CD4-positive, alpha-beta memory T cell (primary cell): ENCODE measurements at regions not wholly inside any gene's neighbourhood (a gene's known extent, or its start where the extent isn't known, plus 50 kb on each side); places are given as distances from the start of the nearest gene placed in this dataset.

ENCODE experiments used
- CTCF ChIA-PET: fragments of 350-600 bp; sonication (Branson Sonifier 250); formaldehyde crosslinking; loops from one replicate; lab custom pipeline; 2021; ENCODE audit warnings: inconsistent platforms; ENCODE audit not compliant: partially characterized antibody; lab: Charles Lee
- POLR2A ChIA-PET: fragments of 350-600 bp; sonication (Branson Sonifier 250); formaldehyde crosslinking; loops from one replicate; lab custom pipeline; 2021; ENCODE audit not compliant: partially characterized antibody; lab: Charles Lee
- DNase-seq, 5 donors: peaks; one replicate each; pipeline versions ENCODE4 v3.0.0 to v3.0.0-alpha.2; 2020 to 2022; ENCODE audit warnings: mixed read lengths in 1 of 5
- H3K27ac ChIP-seq: one replicate; pipeline ENCODE4 v1.7.0; 2013; ENCODE audit warnings: low read depth, low read length
- H3K27me3 ChIP-seq: 2 replicates; pipeline ENCODE4 v1.7.0; 2013; ENCODE audit warnings: mild to moderate bottlenecking, low read length, moderate library complexity; ENCODE audit not compliant: insufficient read depth
- H3K36me3 ChIP-seq: 2 replicates; pipeline ENCODE4 v1.7.0; 2013; ENCODE audit warnings: mild to moderate bottlenecking, low read length, moderate library complexity; ENCODE audit not compliant: insufficient read depth
- H3K4me1 ChIP-seq: 2 replicates; pipeline ENCODE4 v1.7.0; 2013; ENCODE audit warnings: mild to moderate bottlenecking, low read length, moderate library complexity; ENCODE audit not compliant: insufficient read depth
- H3K4me3 ChIP-seq, 2 donors: one replicate each; pipeline ENCODE4 v1.7.0; 2013; ENCODE audit warnings: low read length in 2 of 2, mild to moderate bottlenecking in 1 of 2
- H3K9me3 ChIP-seq, 2 donors: one replicate each; pipeline ENCODE4 v1.7.0; 2013; ENCODE audit warnings: low read length in 2 of 2, control low read depth in 1 of 2; ENCODE audit not compliant: control insufficient read depth in 1 of 2
- H3K27ac Mint-ChIP-seq, 7 donors: one replicate each; pipeline ENCODE4 v1.8.0; 2020 to 2021; ENCODE audit warnings: mixed read lengths in 7 of 7, mild to moderate bottlenecking in 6 of 7, inconsistent platforms in 3 of 7, moderate library complexity in 3 of 7
- H3K27me3 Mint-ChIP-seq, 2 donors: one replicate each; pipeline ENCODE4 v1.8.0; 2020 to 2021; ENCODE audit warnings: mixed read lengths in 2 of 2
- H3K36me3 Mint-ChIP-seq, 2 donors: one replicate each; pipeline ENCODE4 v1.8.0; 2020 to 2021; ENCODE audit warnings: mixed read lengths in 2 of 2, inconsistent platforms in 1 of 2, mild to moderate bottlenecking in 1 of 2
- H3K4me1 Mint-ChIP-seq, 4 donors: one replicate each; pipeline ENCODE4 v1.8.0; 2020 to 2021; ENCODE audit warnings: mixed read lengths in 4 of 4, mild to moderate bottlenecking in 1 of 4
- H3K4me3 Mint-ChIP-seq, 8 donors: one replicate each; pipeline ENCODE4 v1.8.0; 2020 to 2021; ENCODE audit warnings: mixed read lengths in 8 of 8, mild to moderate bottlenecking in 7 of 8, moderate library complexity in 6 of 8, inconsistent platforms in 3 of 8
- H3K9me3 Mint-ChIP-seq, 8 donors: one replicate each; pipeline ENCODE4 v1.8.0; 2020 to 2021; ENCODE audit warnings: mixed read lengths in 8 of 8, mild to moderate bottlenecking in 5 of 8, inconsistent platforms in 3 of 8, moderate library complexity in 1 of 8
- intact Hi-C: fragments of 100-400 bp; cut with micrococcal nuclease; formaldehyde crosslinking; loops from one replicate; pipeline ENCODE4 v1.15.1; 2023

DNA sequence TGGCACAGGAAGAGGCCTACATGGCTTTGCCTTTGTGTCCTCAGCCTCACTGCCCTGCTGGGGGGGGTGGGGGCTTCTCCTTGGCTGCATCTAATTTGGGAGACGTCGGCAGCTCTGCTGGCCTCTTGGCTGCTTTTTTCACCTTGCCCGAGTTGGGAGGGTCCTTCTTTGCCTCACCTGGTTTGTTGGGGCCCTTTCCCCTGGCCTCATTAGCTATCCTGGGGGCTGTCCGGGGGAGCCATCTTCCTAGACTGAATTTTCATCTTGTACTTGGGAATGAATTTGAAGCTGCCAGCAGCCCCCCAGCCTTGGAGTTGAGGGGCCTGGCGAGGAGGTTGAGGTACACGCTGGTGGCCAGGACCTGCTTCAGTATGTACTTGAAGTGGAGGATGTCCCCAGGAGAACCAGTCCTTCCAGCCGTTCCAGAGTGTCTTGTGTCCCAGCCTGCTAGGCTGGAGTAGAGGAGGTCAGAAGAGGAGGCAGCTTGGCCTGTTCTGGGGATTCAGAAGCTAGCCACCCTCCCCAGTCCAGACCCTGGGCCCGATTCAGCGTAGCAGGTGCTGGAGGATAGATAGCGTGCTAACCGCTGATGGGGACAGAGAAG lies 70.7 kb upstream of the VASH1 start:
- Mint-ChIP-seq H3K27ac (no peak overlapping the region), H3K9me3 (peaks cover 0 to 28% (median 20%) of the 10 kb centered on the region in 8 donors), H3K4me3 (no peak overlapping the region), H3K4me1 (no peaks in the 10 kb centered on the region), H3K36me3 (no peaks in the 10 kb centered on the region), H3K27me3 (peaks cover 12 to 16% of the 10 kb centered on the region in 2 donors)
- Histone ChIP-seq H3K36me3 (no peaks in the 10 kb centered on the region), H3K9me3 (no peaks in the 10 kb centered on the region), H3K4me3 (no peak overlapping the region), H3K27ac (no peak overlapping the region), H3K4me1 (no peaks in the 10 kb centered on the region), H3K27me3 (no peaks in the 10 kb centered on the region)
- no peak for DNase-seq
- CTCF ChIA-PET = interaction anchor here (1.3 to 1.8 kb wide), 2 partner anchors 19 to 21 kb away, joined by 3 to 5 read pairs; no protein-coding TSS in a partner anchor
- intact Hi-C loops = no loop called here
- POLR2A ChIA-PET = no interaction called here

- Mint-ChIP-seq H3K4me1 (no peaks in the 10 kb centered on the region), H3K4me3 (no peak overlapping the region), H3K27ac (no peak overlapping the region), H3K27me3 (peaks cover 5 to 7% of the 10 kb centered on the region in 2 donors), H3K9me3 (peaks cover 0 to 7% (median under 1%) of the 10 kb centered on the region in 8 donors), H3K36me3 (no peaks in the 10 kb centered on the region)
- ChIA-PET POLR2A (no interaction called here), CTCF (interaction anchor here (5.8 kb wide), 1 partner anchor 15 kb away, joined by 45 read pairs; no protein-coding TSS in a partner anchor)
- Histone ChIP-seq H3K4me3 (no peak overlapping the region), H3K27ac (no peak overlapping the region), H3K9me3 (no peaks in the 10 kb centered on the region), H3K4me1 (no peaks in the 10 kb centered on the region), H3K36me3 (no peaks in the 10 kb centered on the region), H3K27me3 (no peaks in the 10 kb centered on the region)
- no peak for DNase-seq
- intact Hi-C loops = no loop called here
Observed at GRCh38 chr14:76694106-76694505, 67.2 kb upstream of the VASH1 start.

DNA sequence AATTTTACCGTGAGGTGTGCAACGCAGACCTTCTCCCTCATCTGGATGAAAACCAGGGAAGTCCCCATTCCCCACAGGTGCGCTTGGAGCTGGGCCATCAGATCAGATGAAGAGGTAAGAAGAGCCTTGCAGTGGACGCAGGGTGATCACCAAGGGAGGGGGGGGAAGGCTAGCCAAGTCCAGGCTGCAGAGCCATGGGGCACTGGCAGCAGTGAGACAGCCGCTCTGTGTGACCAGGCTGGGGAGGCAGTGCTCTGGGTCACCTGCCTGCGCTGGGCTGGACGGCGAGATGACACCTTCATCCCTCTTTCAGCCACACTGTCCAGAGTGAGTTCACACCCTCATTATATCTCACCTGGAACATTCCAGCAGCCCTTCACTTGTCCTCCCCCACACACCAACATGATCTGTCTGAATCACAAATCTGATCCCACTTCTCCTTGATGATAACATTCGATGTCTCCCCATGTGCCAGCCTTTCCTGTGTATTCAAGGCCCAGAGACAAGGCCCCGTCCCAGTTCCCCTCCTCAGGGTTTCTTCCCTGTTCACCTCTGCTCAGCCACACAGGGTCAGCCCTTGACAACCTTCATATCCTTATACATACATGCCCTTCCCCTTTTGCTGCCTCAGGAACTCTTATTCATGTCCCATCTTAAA lies 65.9 kb upstream of the VASH1 start:
- Mint-ChIP-seq H3K9me3 (no peaks in the 10 kb centered on the region), H3K4me3 (no peak overlapping the region), H3K36me3 (no peaks in the 10 kb centered on the region), H3K4me1 (no peaks in the 10 kb centered on the region), H3K27me3 (peaks cover 5% of the 10 kb centered on the region in 2 donors), H3K27ac (no peak overlapping the region)
- Histone ChIP-seq H3K27ac (no peak overlapping the region), H3K4me1 (no peaks in the 10 kb centered on the region), H3K27me3 (no peaks in the 10 kb centered on the region), H3K4me3 (no peak overlapping the region), H3K9me3 (no peaks in the 10 kb centered on the region), H3K36me3 (no peaks in the 10 kb centered on the region)
- ChIA-PET CTCF (interaction anchor here (5.8 kb wide), 1 partner anchor 13 kb away, joined by 45 read pairs; no protein-coding TSS in a partner anchor), POLR2A (no interaction called here)
- intact Hi-C loops = no loop called here
- DNase-seq = no peak

- Mint-ChIP-seq H3K27ac (no peak overlapping the region), H3K36me3 (no peaks in the 10 kb centered on the region), H3K27me3 (peaks cover 4 to 5% of the 10 kb centered on the region in 2 donors), H3K4me3 (no peak overlapping the region), H3K9me3 (no peaks in the 10 kb centered on the region), H3K4me1 (no peaks in the 10 kb centered on the region)
- no peak for DNase-seq
- POLR2A ChIA-PET = no interaction called here
- no peaks in the 10 kb centered on the region for H3K36me3 ChIP-seq
- no peak overlapping the region for H3K27ac ChIP-seq
- CTCF ChIA-PET = interaction anchor here (0.9 to 5.8 kb wide), 2 partner anchors 12 to 19 kb away, joined by 4 to 45 read pairs; no protein-coding TSS in a partner anchor
- no peaks in the 10 kb centered on the region for H3K27me3 ChIP-seq
- H3K4me3 ChIP-seq = no peak overlapping the region
- no peaks in the 10 kb centered on the region for H3K4me1 ChIP-seq
- H3K9me3 ChIP-seq = no peaks in the 10 kb centered on the region
- intact Hi-C loops = no loop called here
Observed at GRCh38 chr14:76696361-76696760, 64.9 kb upstream of the VASH1 start.

DNA sequence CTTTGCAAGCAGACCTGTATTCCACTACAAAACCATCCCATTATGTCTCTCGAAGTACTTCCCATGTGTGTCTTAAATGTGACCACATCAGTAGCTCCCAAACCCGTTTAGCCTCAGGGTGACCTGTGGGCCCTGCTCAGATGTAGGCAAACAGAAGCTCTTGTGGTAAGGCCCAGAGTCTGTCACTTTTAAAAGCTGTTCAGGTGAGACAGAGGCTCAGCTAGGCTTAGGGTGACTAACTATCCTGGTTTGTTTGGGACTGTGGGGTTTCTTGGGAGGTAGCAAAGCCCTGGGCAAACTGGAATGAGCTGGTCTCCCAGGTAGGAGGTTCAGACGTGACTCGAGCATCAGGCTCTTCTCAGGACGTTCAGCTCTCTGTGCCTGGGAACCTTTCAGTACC lies 64.5 kb upstream of the VASH1 start:
- H3K4me1 ChIP-seq = no peaks in the 10 kb centered on the region

GRCh38 chr14:76697246-76697905 lies 63.9 kb upstream of the VASH1 start:
- DNase-seq = no peak
- H3K27ac ChIP-seq = no peak overlapping the region
- H3K4me1 ChIP-seq = no peaks in the 10 kb centered on the region
- H3K4me1 Mint-ChIP-seq = no peaks in the 10 kb centered on the region
- H3K4me3 ChIP-seq = no peak overlapping the region
- no peaks in the 10 kb centered on the region for H3K27me3 ChIP-seq
- H3K27me3 Mint-ChIP-seq = peaks cover 4% of the 10 kb centered on the region in 2 donors
- intact Hi-C loops = no loop called here
- no peak overlapping the region for H3K4me3 Mint-ChIP-seq
- H3K36me3 ChIP-seq = no peaks in the 10 kb centered on the region
- ChIA-PET CTCF (interaction anchor here (0.9 to 5.8 kb wide), 2 partner anchors 11 to 18 kb away, joined by 4 to 45 read pairs; no protein-coding TSS in a partner anchor), POLR2A (no interaction called here)
- H3K27ac Mint-ChIP-seq = no peak overlapping the region
- no peaks in the 10 kb centered on the region for H3K36me3 Mint-ChIP-seq
- H3K9me3 ChIP-seq = no peaks in the 10 kb centered on the region
- no peaks in the 10 kb centered on the region for H3K9me3 Mint-ChIP-seq

More for the DNA sequence above, 64.5 kb upstream of the VASH1 start:
- Histone ChIP-seq H3K36me3 (no peaks in the 10 kb centered on the region), H3K27me3 (no peaks in the 10 kb centered on the region), H3K27ac (no peak overlapping the region), H3K4me3 (no peak overlapping the region), H3K9me3 (no peaks in the 10 kb centered on the region)
- Mint-ChIP-seq H3K27ac (no peak overlapping the region), H3K9me3 (no peaks in the 10 kb centered on the region), H3K4me3 (no peak overlapping the region), H3K36me3 (no peaks in the 10 kb centered on the region), H3K27me3 (peaks cover 4% of the 10 kb centered on the region in 2 donors), H3K4me1 (no peaks in the 10 kb centered on the region)
- no peak for DNase-seq
- intact Hi-C loops = no loop called here
- ChIA-PET CTCF (interaction anchor here (0.9 to 5.8 kb wide), 2 partner anchors 12 to 19 kb away, joined by 4 to 45 read pairs; no protein-coding TSS in a partner anchor), POLR2A (no interaction called here)

GRCh38 chr14:76698191-76698590 lies 63.1 kb upstream of the VASH1 start:
- no peak overlapping the region for H3K27ac ChIP-seq
- CTCF ChIA-PET = interaction anchor here (1.9 kb wide), 1 partner anchor 12 kb away, joined by 6 read pairs; no protein-coding TSS in a partner anchor
- Mint-ChIP-seq H3K27me3 (peaks cover 2 to 4% of the 10 kb centered on the region in 2 donors), H3K36me3 (no peaks in the 10 kb centered on the region), H3K9me3 (no peaks in the 10 kb centered on the region), H3K4me3 (no peak overlapping the region), H3K4me1 (no peaks in the 10 kb centered on the region), H3K27ac (no peak overlapping the region)
- H3K4me1 ChIP-seq = no peaks in the 10 kb centered on the region
- POLR2A ChIA-PET = no interaction called here
- intact Hi-C loops = no loop called here
- H3K27me3 ChIP-seq = no peaks in the 10 kb centered on the region
- no peaks in the 10 kb centered on the region for H3K9me3 ChIP-seq
- H3K36me3 ChIP-seq = no peaks in the 10 kb centered on the region
- H3K4me3 ChIP-seq = no peak overlapping the region
- no peak for DNase-seq
